Peyer's patch (tissue), 4 donors: ENCODE measurements at regions not wholly inside any gene's neighbourhood (a gene's known extent, or its start where the extent isn't known, plus 50 kb on each side); places are given as distances from the start of the nearest gene placed in this dataset.

ENCODE experiments used
- POLR2A ChIP-seq, 2 donors: fragments of 450-650 bp; IDR thresholded peaks; one replicate each; pipeline ENCODE4 v1.5.1; 2017; ENCODE audit warnings: antibody characterized with exemption in 2 of 2, mild to moderate bottlenecking in 2 of 2, moderate library complexity in 2 of 2
- TF ChIP-seq, protein P1 (sequence below), 6 experiments: fragments of 450-650 bp in 4 of 6; fragments of 200-600 bp in 2 of 6; sonication (generic) in 1 of 6; IDR thresholded peaks; one replicate each; pipeline ENCODE4 v1.5.1; 2017 to 2019; ENCODE audit warnings: antibody characterized with exemption in 6 of 6, mild to moderate bottlenecking in 3 of 6, moderate library complexity in 1 of 6

DNA sequence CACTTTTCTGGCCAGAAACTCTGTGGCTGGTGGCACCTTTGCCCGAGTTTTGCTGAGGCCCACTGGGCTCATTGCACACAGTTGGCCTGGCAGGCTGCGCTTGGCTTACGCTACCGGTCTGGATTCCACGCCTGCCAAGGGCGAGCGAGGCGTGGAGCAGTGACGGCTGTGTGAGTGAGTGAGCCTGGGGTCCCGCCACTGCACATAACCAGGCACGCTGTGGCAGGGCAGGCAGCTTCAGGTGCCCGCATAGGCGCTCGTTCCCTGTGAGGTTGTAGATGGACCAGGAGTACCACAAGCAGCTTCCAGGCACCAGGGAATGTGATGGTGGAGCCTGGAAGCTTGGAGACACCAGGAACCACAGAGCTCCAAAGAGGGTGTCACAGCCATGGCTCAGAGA is 190.1 kb upstream of the DEFB112 start:
- TF ChIP-seq, protein P1, sequence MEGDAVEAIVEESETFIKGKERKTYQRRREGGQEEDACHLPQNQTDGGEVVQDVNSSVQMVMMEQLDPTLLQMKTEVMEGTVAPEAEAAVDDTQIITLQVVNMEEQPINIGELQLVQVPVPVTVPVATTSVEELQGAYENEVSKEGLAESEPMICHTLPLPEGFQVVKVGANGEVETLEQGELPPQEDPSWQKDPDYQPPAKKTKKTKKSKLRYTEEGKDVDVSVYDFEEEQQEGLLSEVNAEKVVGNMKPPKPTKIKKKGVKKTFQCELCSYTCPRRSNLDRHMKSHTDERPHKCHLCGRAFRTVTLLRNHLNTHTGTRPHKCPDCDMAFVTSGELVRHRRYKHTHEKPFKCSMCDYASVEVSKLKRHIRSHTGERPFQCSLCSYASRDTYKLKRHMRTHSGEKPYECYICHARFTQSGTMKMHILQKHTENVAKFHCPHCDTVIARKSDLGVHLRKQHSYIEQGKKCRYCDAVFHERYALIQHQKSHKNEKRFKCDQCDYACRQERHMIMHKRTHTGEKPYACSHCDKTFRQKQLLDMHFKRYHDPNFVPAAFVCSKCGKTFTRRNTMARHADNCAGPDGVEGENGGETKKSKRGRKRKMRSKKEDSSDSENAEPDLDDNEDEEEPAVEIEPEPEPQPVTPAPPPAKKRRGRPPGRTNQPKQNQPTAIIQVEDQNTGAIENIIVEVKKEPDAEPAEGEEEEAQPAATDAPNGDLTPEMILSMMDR (IDR thresholded peaks at IDR 0.05): no peak
- no peak for TF ChIP-seq POLR2A (IDR thresholded peaks at IDR 0.05)
